Naive thymus-derived CD4-positive, alpha-beta T cell (primary cell): ENCODE measurements at regions not wholly inside any gene's neighbourhood (a gene's known extent, or its start where the extent isn't known, plus 50 kb on each side); places are given as distances from the start of the nearest gene placed in this dataset.

Experiments
- ATAC-seq: fragments of 150-1000 bp; cut with Tn5 transposase; 2 replicates; pipeline ENCODE4 v1.10.0; 2021; ENCODE audit warnings: mild to moderate bottlenecking, moderate library complexity
- CTCF ChIA-PET: fragments of 350-600 bp; sonication (Branson Sonifier 250); formaldehyde crosslinking; loops from one replicate; lab custom pipeline; 2021; ENCODE audit warnings: antibody characterized with exemption; lab: Charles Lee
- POLR2A ChIA-PET: fragments of 350-600 bp; sonication (Branson Sonifier 250); formaldehyde crosslinking; loops from one replicate; lab custom pipeline; 2021; ENCODE audit warnings: antibody characterized with exemption, inconsistent platforms; lab: Charles Lee
- DNase-seq, 9 donors: peaks; one replicate each; pipeline versions ENCODE4 v3.0.0 to v3.0.0-alpha.2; 2020 to 2022; ENCODE audit warnings: mixed read lengths in 1 of 9
- H3K27ac ChIP-seq: one replicate; pipeline ENCODE4 v1.7.0; 2013; ENCODE audit warnings: mild to moderate bottlenecking, low read depth, low read length, moderate library complexity
- H3K27me3 ChIP-seq, 2 donors: one replicate each; pipeline ENCODE4 v1.7.0; 2013; ENCODE audit warnings: low read length in 2 of 2, mild to moderate bottlenecking in 2 of 2, moderate library complexity in 2 of 2; ENCODE audit not compliant: control insufficient read depth in 2 of 2, insufficient read depth in 2 of 2
- H3K36me3 ChIP-seq, 3 experiments: 1 replicate in 2 of 3; 2 replicates in 1 of 3; pipeline ENCODE4 v1.7.0; 2013; ENCODE audit warnings: low read length in 3 of 3, mild to moderate bottlenecking in 3 of 3, moderate library complexity in 1 of 3; ENCODE audit not compliant: insufficient read depth in 3 of 3, control insufficient read depth in 2 of 3
- H3K4me1 ChIP-seq, 2 donors: one replicate each; pipeline ENCODE4 v1.7.0; 2013; ENCODE audit warnings: low read length in 2 of 2, mild to moderate bottlenecking in 2 of 2, moderate library complexity in 1 of 2; ENCODE audit not compliant: control insufficient read depth in 2 of 2, insufficient read depth in 2 of 2
- H3K4me3 ChIP-seq: 2 replicates; pipeline ENCODE4 v1.7.0; 2013; ENCODE audit warnings: mild to moderate bottlenecking, low read length
- H3K9me3 ChIP-seq, 3 experiments: 1 replicate in 2 of 3; 2 replicates in 1 of 3; pipeline ENCODE4 v1.7.0; 2013; ENCODE audit warnings: low read length in 3 of 3; ENCODE audit not compliant: control insufficient read depth in 2 of 3
- H3K27ac Mint-ChIP-seq, 9 donors: one replicate each; pipeline ENCODE4 v1.8.0; 2020 to 2022; ENCODE audit warnings: mixed read lengths in 9 of 9, mild to moderate bottlenecking in 8 of 9, moderate library complexity in 5 of 9, inconsistent platforms in 2 of 9
- H3K27me3 Mint-ChIP-seq, 5 donors: one replicate each; pipeline ENCODE4 v1.8.0; 2021 to 2022; ENCODE audit warnings: mixed read lengths in 5 of 5, mild to moderate bottlenecking in 1 of 5
- H3K36me3 Mint-ChIP-seq, 5 donors: one replicate each; pipeline ENCODE4 v1.8.0; 2020 to 2022; ENCODE audit warnings: mixed read lengths in 5 of 5, mild to moderate bottlenecking in 3 of 5, inconsistent platforms in 1 of 5
- H3K4me1 Mint-ChIP-seq, 7 donors: one replicate each; pipeline ENCODE4 v1.8.0; 2020 to 2022; ENCODE audit warnings: mixed read lengths in 7 of 7, mild to moderate bottlenecking in 3 of 7, inconsistent platforms in 1 of 7
- H3K4me3 Mint-ChIP-seq, 10 donors: one replicate each; pipeline ENCODE4 v1.8.0; 2020 to 2022; ENCODE audit warnings: mild to moderate bottlenecking in 10 of 10, mixed read lengths in 10 of 10, moderate library complexity in 6 of 10, inconsistent platforms in 2 of 10
- H3K9me3 Mint-ChIP-seq, 11 donors: one replicate each; pipeline ENCODE4 v1.8.0; 2020 to 2022; ENCODE audit warnings: mixed read lengths in 11 of 11, mild to moderate bottlenecking in 4 of 11, inconsistent platforms in 1 of 11, moderate library complexity in 1 of 11
- intact Hi-C, 2 donors: fragments of 100-400 bp; cut with micrococcal nuclease; formaldehyde crosslinking; loops; one replicate each; pipeline ENCODE4 v1.15.1; 2023

DNA sequence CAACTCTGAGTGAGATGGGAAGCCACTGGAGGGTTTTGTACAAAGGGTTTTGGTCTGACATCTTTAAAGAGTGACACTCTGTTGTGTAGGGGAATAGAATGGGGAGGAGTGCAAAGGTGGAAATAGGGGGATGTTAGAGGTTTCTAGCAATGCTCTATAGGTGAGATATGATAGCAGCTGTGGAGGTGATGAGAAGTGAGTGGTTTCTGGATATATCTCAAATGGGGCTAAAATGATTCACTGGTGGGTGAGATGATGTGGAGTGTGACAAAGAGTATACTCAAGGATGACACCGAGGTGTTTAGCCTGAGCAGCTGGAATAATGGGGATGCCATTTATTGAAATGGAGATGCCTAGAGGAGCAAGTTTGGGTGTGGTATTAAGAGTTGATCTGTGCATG is 426.4 kb downstream of the PCNX1 start:
- ATAC-seq (no peak), DNase-seq (no peak)
- peaks cover 7 to 62% (median 29%) of the 10 kb centered on the region in 5 donors for H3K36me3 Mint-ChIP-seq
- no peaks in the 10 kb centered on the region for H3K27me3 Mint-ChIP-seq
- H3K27ac Mint-ChIP-seq, result peak overlapping the region in 1 of 9 donors; percentile 68
- H3K27me3 ChIP-seq, result no peaks in the 10 kb centered on the region
- H3K4me1 ChIP-seq, result no peaks in the 10 kb centered on the region
- H3K4me3 ChIP-seq, result no peak overlapping the region
- peaks cover 18 to 61% (median 42%) of the 10 kb centered on the region in 7 donors for H3K4me1 Mint-ChIP-seq
- peaks cover 0 to 14% (median 0%) of the 10 kb centered on the region in 11 donors for H3K9me3 Mint-ChIP-seq
- no peaks in the 10 kb centered on the region for H3K9me3 ChIP-seq
- ChIA-PET POLR2A (no interaction called here), CTCF (no interaction called here)
- H3K27ac ChIP-seq, result no peak overlapping the region
- no peaks in the 10 kb centered on the region for H3K36me3 ChIP-seq
- no peak overlapping the region for H3K4me3 Mint-ChIP-seq
- intact Hi-C loops, result no loop called here

DNA sequence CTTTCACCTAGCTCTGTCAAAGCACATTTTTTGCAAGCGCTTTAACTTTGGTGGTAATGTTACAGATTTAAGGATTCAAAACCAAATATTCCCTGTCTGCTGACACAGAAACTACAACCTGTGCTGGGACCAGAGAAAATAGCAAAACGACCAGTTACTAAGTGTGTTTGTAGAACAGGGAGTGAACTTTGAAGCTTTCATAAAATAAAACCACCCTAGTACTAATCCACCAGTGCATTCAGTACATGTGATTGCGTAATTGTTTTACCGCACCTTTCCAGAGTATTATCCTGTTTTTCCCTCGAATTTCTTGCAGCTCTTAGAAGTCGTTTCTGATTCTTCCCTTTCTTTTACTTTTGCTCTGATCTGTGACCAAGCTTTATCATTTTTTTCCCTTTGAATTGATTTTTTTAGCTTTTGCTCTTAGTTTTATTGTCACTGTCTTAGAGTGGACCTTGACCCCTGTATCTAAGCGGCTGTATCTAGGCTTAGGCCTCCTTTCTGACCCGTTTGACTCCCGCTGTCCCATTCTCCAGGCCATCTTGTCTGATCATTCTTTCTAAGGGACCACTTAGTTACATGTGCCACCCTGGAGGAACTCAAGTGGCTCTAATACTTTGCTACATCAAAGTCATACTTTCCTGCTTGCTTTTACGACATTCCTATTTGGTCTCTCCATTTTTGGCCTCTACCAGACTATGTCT is 429.4 kb downstream of the PCNX1 start:
- Mint-ChIP-seq H3K4me1 (peaks cover 15 to 64% (median 42%) of the 10 kb centered on the region in 7 donors), H3K9me3 (peaks cover 0 to 14% (median 0%) of the 10 kb centered on the region in 11 donors), H3K4me3 (no peak overlapping the region), H3K36me3 (peaks cover 7 to 50% (median 29%) of the 10 kb centered on the region in 5 donors), H3K27me3 (no peaks in the 10 kb centered on the region), H3K27ac (peak overlapping the region in 1 of 9 donors; percentile 21)
- ChIA-PET CTCF (no interaction called here), POLR2A (no interaction called here)
- no peak overlapping the region for H3K27ac ChIP-seq
- ATAC-seq, result no peak
- no peaks in the 10 kb centered on the region for H3K36me3 ChIP-seq
- no peaks in the 10 kb centered on the region for H3K9me3 ChIP-seq
- intact Hi-C loops, result no loop called here
- H3K4me3 ChIP-seq, result no peak overlapping the region
- H3K27me3 ChIP-seq, result no peaks in the 10 kb centered on the region
- no peak for DNase-seq
- no peaks in the 10 kb centered on the region for H3K4me1 ChIP-seq

DNA sequence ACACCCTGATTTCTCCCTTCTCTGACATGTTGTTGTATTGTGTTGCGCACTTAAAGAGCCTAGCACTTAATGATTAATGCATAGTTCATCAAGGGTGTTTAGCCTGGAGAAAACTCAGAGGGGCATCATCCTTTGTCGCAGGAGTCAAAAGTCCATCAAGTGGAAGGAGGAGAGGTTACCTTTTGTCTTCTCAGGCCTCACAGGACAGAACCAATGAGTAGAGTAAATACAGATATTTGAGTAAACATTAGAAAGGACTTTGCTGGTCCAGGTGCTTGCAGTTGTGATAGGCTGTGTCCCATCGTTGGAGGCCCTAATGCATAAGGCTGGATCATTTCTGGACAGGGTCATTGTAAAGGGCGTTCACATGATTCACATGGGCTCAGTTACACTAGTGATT is 430.9 kb downstream of the PCNX1 start:
- ChIA-PET POLR2A (no interaction called here), CTCF (no interaction called here)
- no peak for DNase-seq
- no peak for ATAC-seq
- Histone ChIP-seq H3K36me3 (no peaks in the 10 kb centered on the region), H3K27me3 (no peaks in the 10 kb centered on the region), H3K4me3 (no peak overlapping the region), H3K4me1 (no peaks in the 10 kb centered on the region), H3K9me3 (no peaks in the 10 kb centered on the region), H3K27ac (no peak overlapping the region)
- Mint-ChIP-seq H3K36me3 (peaks cover 7 to 50% (median 29%) of the 10 kb centered on the region in 5 donors), H3K9me3 (peaks cover 0 to 14% (median 0%) of the 10 kb centered on the region in 11 donors), H3K4me3 (no peak overlapping the region), H3K27me3 (no peaks in the 10 kb centered on the region), H3K27ac (no peak overlapping the region), H3K4me1 (peaks cover 7 to 64% (median 36%) of the 10 kb centered on the region in 7 donors)
- intact Hi-C loops, result no loop called here

DNA sequence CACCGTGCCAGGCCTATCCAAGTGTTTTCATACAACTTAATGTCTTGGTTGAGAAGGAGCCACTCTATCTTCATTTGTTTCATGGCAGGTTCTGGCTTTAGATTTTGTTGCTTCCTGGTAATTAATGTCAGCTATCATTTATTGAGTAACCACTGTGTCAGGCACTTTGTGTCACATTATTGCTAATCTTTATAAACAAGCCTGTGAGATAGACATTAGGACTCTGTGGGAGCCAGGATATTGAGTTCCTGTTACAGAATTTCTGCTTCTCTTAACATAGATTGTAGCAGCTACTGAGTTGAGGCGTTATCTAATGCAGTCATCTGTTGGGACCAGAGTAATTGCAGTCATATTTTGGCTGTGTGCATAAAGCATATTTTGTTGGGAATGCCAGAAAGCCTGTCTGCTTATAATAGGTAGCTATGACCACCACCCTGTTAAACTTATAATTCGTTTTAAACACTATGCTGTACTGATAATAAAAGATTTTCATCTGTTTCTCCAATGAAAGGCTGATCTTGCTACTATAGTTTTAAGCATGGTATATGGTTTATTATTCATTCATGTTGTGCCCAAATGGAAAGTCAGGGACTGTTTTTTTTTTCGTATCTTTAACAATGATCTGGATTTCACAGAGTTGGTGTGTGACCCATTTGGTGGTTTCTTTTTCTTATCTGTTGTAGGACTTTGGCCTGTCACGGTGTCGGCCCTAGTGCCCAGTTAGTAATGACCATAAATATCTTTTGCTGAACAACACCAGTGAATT is 432.6 kb downstream of the PCNX1 start:
- no peak overlapping the region for H3K27ac Mint-ChIP-seq
- Histone ChIP-seq H3K9me3 (no peaks in the 10 kb centered on the region), H3K4me3 (no peak overlapping the region), H3K36me3 (no peaks in the 10 kb centered on the region), H3K27ac (no peak overlapping the region), H3K4me1 (no peaks in the 10 kb centered on the region), H3K27me3 (no peaks in the 10 kb centered on the region)
- ATAC-seq (no peak), DNase-seq (no peak)
- H3K36me3 Mint-ChIP-seq, result peaks cover 7 to 42% (median 23%) of the 10 kb centered on the region in 5 donors
- no peak overlapping the region for H3K4me3 Mint-ChIP-seq
- H3K9me3 Mint-ChIP-seq, result peaks cover 0 to 6% (median 0%) of the 10 kb centered on the region in 11 donors
- CTCF ChIA-PET, result no interaction called here
- POLR2A ChIA-PET, result no interaction called here
- no peaks in the 10 kb centered on the region for H3K27me3 Mint-ChIP-seq
- peaks cover 7 to 61% (median 29%) of the 10 kb centered on the region in 7 donors for H3K4me1 Mint-ChIP-seq
- intact Hi-C loops, result loop anchor here in 1 of 2 donors (5.0 kb wide), 1 partner anchor 397 kb away; no protein-coding TSS in a partner anchor

DNA sequence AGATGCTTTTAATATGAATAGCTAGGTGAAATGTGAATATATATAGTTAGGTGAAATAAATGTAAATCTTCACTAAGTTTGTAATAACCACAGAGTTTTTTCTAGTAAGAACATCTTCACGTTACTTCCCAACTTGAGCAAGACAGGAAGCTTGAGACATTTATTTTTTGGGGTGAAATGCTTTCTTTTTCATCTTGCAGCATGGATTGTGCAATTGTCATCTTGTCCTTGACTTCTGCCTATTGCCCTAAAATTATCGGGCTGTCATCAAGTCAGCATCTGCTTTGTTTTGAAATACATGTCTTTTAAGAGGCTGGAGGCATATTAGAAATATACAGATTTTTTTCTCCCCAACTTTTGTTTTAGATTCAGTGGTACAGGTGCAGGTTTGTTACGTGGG is 433.9 kb downstream of the PCNX1 start:
- peaks cover 9 to 53% (median 32%) of the 10 kb centered on the region in 7 donors for H3K4me1 Mint-ChIP-seq

DNA sequence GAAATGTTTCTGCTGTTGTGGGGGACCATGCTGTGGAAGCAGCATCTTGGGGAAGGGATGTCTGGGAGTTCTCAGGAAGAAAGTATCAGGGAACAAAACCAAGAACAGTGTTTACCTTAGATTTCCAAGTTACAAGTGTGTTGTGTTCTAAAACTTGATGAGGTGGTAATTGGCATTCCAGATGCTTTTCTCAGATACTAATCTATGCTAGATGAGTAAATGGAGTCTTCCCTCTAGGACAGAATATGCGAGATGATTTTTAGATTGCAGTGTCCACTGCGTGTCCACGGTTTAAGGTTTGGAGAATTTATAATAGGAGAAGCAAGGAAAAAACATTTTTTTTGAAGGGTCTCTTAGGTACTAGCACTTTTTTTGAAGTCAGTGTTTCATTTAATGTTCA is 436.5 kb downstream of the PCNX1 start:
- Histone ChIP-seq H3K4me3 (no peak overlapping the region), H3K27ac (no peak overlapping the region), H3K9me3 (no peaks in the 10 kb centered on the region), H3K36me3 (no peaks in the 10 kb centered on the region), H3K27me3 (no peaks in the 10 kb centered on the region), H3K4me1 (no peaks in the 10 kb centered on the region)
- Mint-ChIP-seq H3K27me3 (no peaks in the 10 kb centered on the region), H3K9me3 (no peaks in the 10 kb centered on the region), H3K36me3 (peaks cover 0 to 30% (median 23%) of the 10 kb centered on the region in 5 donors), H3K27ac (peak overlapping the region in 1 of 9 donors; percentile 58), H3K4me1 (peaks cover 18 to 62% (median 35%) of the 10 kb centered on the region in 7 donors), H3K4me3 (no peak overlapping the region)
- ChIA-PET POLR2A (no interaction called here), CTCF (interaction anchor here (0.6 kb wide), 1 partner anchor 200 kb away, joined by 3 read pairs; no protein-coding TSS in a partner anchor)
- DNase-seq (no peak), ATAC-seq (no peak)
- intact Hi-C loops, result loop anchor here in 1 of 2 donors (5.0 kb wide), 1 partner anchor 394 kb away; no protein-coding TSS in a partner anchor

More for the DNA sequence above, 433.9 kb downstream of the PCNX1 start:
- peak overlapping the region in 1 of 9 donors; percentile 41 for H3K27ac Mint-ChIP-seq
- no peak overlapping the region for H3K27ac ChIP-seq
- peaks cover 7 to 40% (median 27%) of the 10 kb centered on the region in 5 donors for H3K36me3 Mint-ChIP-seq
- no peaks in the 10 kb centered on the region for H3K36me3 ChIP-seq
- peaks cover 0 to 5% (median 0%) of the 10 kb centered on the region in 11 donors for H3K9me3 Mint-ChIP-seq
- no peak overlapping the region for H3K4me3 ChIP-seq
- H3K27me3 ChIP-seq, result no peaks in the 10 kb centered on the region
- ChIA-PET CTCF (no interaction called here), POLR2A (no interaction called here)
- no peak overlapping the region for H3K4me3 Mint-ChIP-seq
- no peaks in the 10 kb centered on the region for H3K4me1 ChIP-seq
- no peaks in the 10 kb centered on the region for H3K27me3 Mint-ChIP-seq
- H3K9me3 ChIP-seq, result no peaks in the 10 kb centered on the region
- no peak for ATAC-seq
- no peak for DNase-seq
- intact Hi-C loops, result loop anchor here in 1 of 2 donors (5.0 kb wide), 1 partner anchor 396 kb away; no protein-coding TSS in a partner anchor
